Stomach (tissue), 8 donors: ENCODE measurements at regions not wholly inside any gene's neighbourhood (a gene's known extent, or its start where the extent isn't known, plus 50 kb on each side); places are given as distances from the start of the nearest gene placed in this dataset.

Source experiments
- DNase-seq, 2 donors: peaks; one replicate each; pipeline versions ENCODE4 v3.0.0 to v3.0.0-alpha.2; 2013 to 2019
- H3K27ac ChIP-seq, 5 donors: fragments of 200-600 bp in 4 of 5; sonication (generic) in 4 of 5; one replicate each; pipeline ENCODE4 v1.5.1; 2013 to 2019; ENCODE audit warnings: mild to moderate bottlenecking in 1 of 5, moderate library complexity in 1 of 5
- H3K27me3 ChIP-seq, 3 donors: fragments of 200-600 bp; sonication (generic); one replicate each; pipeline ENCODE4 v1.5.1; 2017 to 2019; ENCODE audit warnings: mixed run types in 1 of 3
- H3K36me3 ChIP-seq, 4 donors: fragments of 200-600 bp; sonication (generic); 1 replicate in 3 of 4; 2 replicates in 1 of 4; pipeline ENCODE4 v1.5.1; 2016 to 2019
- H3K4me1 ChIP-seq, 4 donors: fragments of 200-600 bp; sonication (generic); one replicate each; pipeline ENCODE4 v1.5.1; 2016 to 2019
- H3K4me3 ChIP-seq, 4 donors: fragments of 200-600 bp; sonication (generic) in 3 of 4; one replicate each; pipeline ENCODE4 v1.5.1; 2016 to 2019; ENCODE audit warnings: mild to moderate bottlenecking in 1 of 4
- H3K9me3 ChIP-seq, 4 donors: fragments of 200-600 bp; sonication (generic); one replicate each; pipeline ENCODE4 v1.5.1; 2016 to 2019
- CTCF ChIP-seq, 7 experiments: fragments of 450-650 bp in 4 of 7; fragments of 200-600 bp in 3 of 7; sonication (generic) in 3 of 7; IDR thresholded peaks; one replicate each; pipeline ENCODE4 v1.5.1; 2016 to 2019; ENCODE audit warnings: antibody characterized with exemption in 7 of 7, control low read depth in 2 of 7, mild to moderate bottlenecking in 1 of 7
- EP300 ChIP-seq: sonication (generic); formaldehyde crosslinking; IDR thresholded peaks from one replicate; pipeline ENCODE4 v1.6.1; 2017; ENCODE audit warnings: antibody characterized with exemption
- POLR2A ChIP-seq, 4 donors: fragments of 450-650 bp; IDR thresholded peaks; one replicate each; pipeline ENCODE4 v1.6.1; 2016; ENCODE audit warnings: antibody characterized with exemption in 4 of 4, control low read depth in 2 of 4, mild to moderate bottlenecking in 1 of 4, moderate library complexity in 1 of 4
- POLR2AphosphoS5 ChIP-seq, 3 donors: sonication (generic); formaldehyde crosslinking; IDR thresholded peaks; one replicate each; pipeline ENCODE4 v1.6.1; 2016; ENCODE audit warnings: antibody characterized with exemption in 3 of 3
- WGBS, 5 donors: extraction: QIAGEN DNeasy Blood & Tissue Kit in 3 of 5; methylation state at CpG; one replicate each; pipeline versions ENCODE4 v1.1.5 to v1.1.7; 2013 to 2018; 5-methylcytosine and 5-hydroxymethylcytosine counted together
- intact Hi-C: fragments of 100-400 bp; cut with DNase I; formaldehyde crosslinking; loops from one replicate; pipeline ENCODE4 v1.15.1; 2023; ENCODE audit warnings: low total_unique reads
- donor health status: healthy with polysubstance abuse.
- donor health status: Bipolar disorder and iron deficiency.
- donor health status: healthy.

- intact Hi-C loops = no loop called here
- no peak for DNase-seq
- Histone ChIP-seq H3K27ac (no peak overlapping the region), H3K36me3 (no peaks in the 10 kb centered on the region), H3K4me3 (no peak overlapping the region), H3K4me1 (peaks cover 0 to 27% (median 2%) of the 10 kb centered on the region in 4 donors), H3K9me3 (peaks cover 0 to 4% (median 0%) of the 10 kb centered on the region in 4 donors), H3K27me3 (no peaks in the 10 kb centered on the region)
- 45 to 84% (median 73%) methylated on average over 1 of the region's 1 CpG for WGBS, 5 donors
- no peak for TF ChIP-seq POLR2AphosphoS5 (IDR thresholded peaks at IDR 0.05)
- TF ChIP-seq POLR2A (IDR thresholded peaks at IDR 0.05) = no peak
- no peak for TF ChIP-seq EP300
- TF ChIP-seq CTCF (IDR thresholded peaks at IDR 0.05) = no peak
Measured at GRCh38 chr1:193660428-193660827, 474.0 kb upstream of the B3GALT2 start.

- TF ChIP-seq CTCF (IDR thresholded peaks at IDR 0.05) (no peak), POLR2A (IDR thresholded peaks at IDR 0.05) (no peak), POLR2AphosphoS5 (IDR thresholded peaks at IDR 0.05) (no peak), EP300 (no peak)
- Histone ChIP-seq H3K36me3 (no peaks in the 10 kb centered on the region), H3K27ac (no peak overlapping the region), H3K27me3 (no peaks in the 10 kb centered on the region), H3K4me3 (no peak overlapping the region), H3K9me3 (peaks cover 0 to 22% (median 10%) of the 10 kb centered on the region in 4 donors), H3K4me1 (peaks cover 0 to 27% (median 2%) of the 10 kb centered on the region in 4 donors)
- intact Hi-C loops = no loop called here
- 29 to 69% (median 53%) methylated on average over 1 of the region's 1 CpG for WGBS, 5 donors
- no peak for DNase-seq
Measured at GRCh38 chr1:193658691-193659090, 472.3 kb upstream of the B3GALT2 start.

GRCh38 chr1:193658081-193658480 lies 471.7 kb upstream of the B3GALT2 start:
- no peaks in the 10 kb centered on the region for H3K27me3 ChIP-seq
- no peak overlapping the region for H3K4me3 ChIP-seq
- peaks cover 0 to 22% (median 12%) of the 10 kb centered on the region in 4 donors for H3K9me3 ChIP-seq
- H3K4me1 ChIP-seq = peaks cover 0 to 27% (median 2%) of the 10 kb centered on the region in 4 donors
- H3K27ac ChIP-seq = no peak overlapping the region
- DNase-seq = no peak
- no peaks in the 10 kb centered on the region for H3K36me3 ChIP-seq
- TF ChIP-seq CTCF (IDR thresholded peaks at IDR 0.05) (no peak), EP300 (no peak), POLR2AphosphoS5 (IDR thresholded peaks at IDR 0.05) (no peak), POLR2A (IDR thresholded peaks at IDR 0.05) (no peak)
- WGBS, 5 donors = 56 to 85% (median 74%) methylated on average over 1 of the region's 1 CpG
- intact Hi-C loops = no loop called here

- 27 to 60% (median 45%) methylated on average over 3 of the region's 3 CpGs for WGBS, 5 donors
- DNase-seq = no peak
- H3K9me3 ChIP-seq = peaks cover 0 to 22% (median 12%) of the 10 kb centered on the region in 4 donors
- H3K4me3 ChIP-seq = no peak overlapping the region
- H3K27ac ChIP-seq = no peak overlapping the region
- no peaks in the 10 kb centered on the region for H3K27me3 ChIP-seq
- intact Hi-C loops = no loop called here
- peaks cover 0 to 27% (median 2%) of the 10 kb centered on the region in 4 donors for H3K4me1 ChIP-seq
- TF ChIP-seq POLR2A (IDR thresholded peaks at IDR 0.05) = no peak
- no peak for TF ChIP-seq CTCF (IDR thresholded peaks at IDR 0.05)
- TF ChIP-seq EP300 = no peak
- TF ChIP-seq POLR2AphosphoS5 (IDR thresholded peaks at IDR 0.05) = no peak
- no peaks in the 10 kb centered on the region for H3K36me3 ChIP-seq
Measured at GRCh38 chr1:193657552-193657951, 471.1 kb upstream of the B3GALT2 start.
